ENCODE measurements at regions not wholly inside any gene's neighbourhood (a gene's known extent, or its start where the extent isn't known, plus 50 kb on each side); places are given as distances from the start of the nearest gene placed in this dataset.

- no peak for TF ChIP-seq CTCF (IDR thresholded peaks at IDR 0.05)
- TF ChIP-seq POLR2A (IDR thresholded peaks at IDR 0.05): no peak
Measured at GRCh38 chr10:61350068-61350467, 103.1 kb downstream of the TMEM26 start.

Measured in vagina (tissue), 2 donors.